A549 (cell line): ENCODE measurements at regions not wholly inside any gene's neighbourhood (a gene's known extent, or its start where the extent isn't known, plus 50 kb on each side); places are given as distances from the start of the nearest gene placed in this dataset.

Experiments used
- ATAC-seq, 2 experiments: fragments of 200-7000 bp in 1 of 2; fragments of >200 bp in 1 of 2; cut with Nextera tagmentation in 1 of 2; cut with Tn5 transposase in 1 of 2; 3 replicates each; pipeline versions ENCODE4 v1.8.0 to v1.9.1; 2018 to 2020; ENCODE audit warnings: mild to moderate bottlenecking in 1 of 2, moderate library complexity in 1 of 2
- CTCF ChIA-PET: fragments of 300-600 bp; sonication (Branson Sonifier 250); formaldehyde crosslinking; extraction: SDS; loops from one replicate; lab custom pipeline; 2021; ENCODE audit warnings: antibody characterized with exemption, inconsistent platforms; lab: Yijun Ruan, JAX
- POLR2A ChIA-PET: fragments of 350-600 bp; formaldehyde crosslinking; extraction: SDS; loops from one replicate; lab custom pipeline; 2021; ENCODE audit warnings: antibody characterized with exemption, inconsistent platforms; lab: Yijun Ruan, JAX
- DNase-seq, 2 experiments: peaks; one replicate each; pipeline versions ENCODE4 v3.0.0 to v3.0.0-alpha.2; 2011 to 2016; ENCODE audit warnings: low read depth in 1 of 2, low spot score in 1 of 2
- FAIRE-seq: peaks from 2 replicates; lab custom pipeline; 2011; peaks lifted over from hg19 to GRCh38; lab: Jason Lieb, UNC
- H3K27ac ChIP-seq, 2 experiments: fragments of >200 bp; sonication (Bioruptor Twin); formaldehyde crosslinking; 3 replicates each; pipeline ENCODE4 v1.5.1; 2016 to 2017
- H3K4me1 ChIP-seq: fragments of >200 bp; sonication (Bioruptor Twin); formaldehyde crosslinking; 3 replicates; pipeline ENCODE4 v1.6.1; 2016
- H3K4me2 ChIP-seq: fragments of >200 bp; sonication (Bioruptor Twin); formaldehyde crosslinking; 3 replicates; pipeline ENCODE4 v1.6.1; 2016
- H3K4me3 ChIP-seq: fragments of >200 bp; sonication (Bioruptor Twin); formaldehyde crosslinking; 3 replicates; pipeline ENCODE4 v1.5.1; 2016
- H3K9me3 ChIP-seq: fragments of >200 bp; sonication (Bioruptor Twin); formaldehyde crosslinking; 3 replicates; pipeline ENCODE4 v1.6.1; 2016
- BHLHE40 ChIP-seq: IDR thresholded peaks from 2 replicates; pipeline ENCODE4 v1.6.1; 2012; ENCODE audit warnings: low read depth, low read length, inconsistent platforms
- CBX8 ChIP-seq: fragments of 200-600 bp; sonication (generic); IDR thresholded peaks from 2 replicates; pipeline ENCODE4 v1.6.1; 2016
- CEBPB ChIP-seq, 2 experiments: fragments of >200 bp in 1 of 2; sonication (Bioruptor Twin) in 1 of 2; formaldehyde crosslinking in 1 of 2; IDR thresholded peaks; 2 replicates each; pipeline ENCODE4 v1.6.1; 2012 to 2016
- CHD2 ChIP-seq: fragments of 150-350 bp; IDR thresholded peaks from 2 replicates; pipeline ENCODE4 v1.6.1; 2014; ENCODE audit warnings: low read length; ENCODE audit not compliant: partially characterized antibody
- CHD4 ChIP-seq: fragments of 200-600 bp; sonication (generic); IDR thresholded peaks from 2 replicates; pipeline ENCODE4 v1.6.1; 2016; ENCODE audit warnings: antibody characterized with exemption, mild to moderate bottlenecking, borderline replicate concordance
- HDAC2 ChIP-seq: fragments of 200-600 bp; sonication (generic); IDR thresholded peaks from 2 replicates; pipeline ENCODE4 v1.6.1; 2016
- HES2 ChIP-seq: fragments of >200 bp; sonication (Bioruptor Twin); formaldehyde crosslinking; IDR thresholded peaks from 2 replicates; pipeline ENCODE4 v1.6.1; 2016
- HOXA7 ChIP-seq: fragments of 250-450 bp; sonication (Bioruptor Pico); IDR thresholded peaks from 2 replicates; pipeline ENCODE4 v1.5.0; 2020; ENCODE audit warnings: mild to moderate bottlenecking, moderate library complexity
- HOXB13 ChIP-seq: fragments of 250-450 bp; sonication (Bioruptor Pico); IDR thresholded peaks from 2 replicates; pipeline ENCODE4 v1.5.0; 2020; ENCODE audit warnings: low read depth, mild to moderate bottlenecking, moderate library complexity
- JUN ChIP-seq, 2 experiments: fragments of >200 bp; sonication (Bioruptor Twin); formaldehyde crosslinking; IDR thresholded peaks; 2 replicates in 1 of 2; 3 replicates in 1 of 2; pipeline ENCODE4 v1.6.1; 2016 to 2017
- JUNB ChIP-seq: fragments of >200 bp; sonication (Bioruptor Twin); formaldehyde crosslinking; IDR thresholded peaks from 2 replicates; pipeline ENCODE4 v1.6.1; 2016
- KDM5A ChIP-seq: fragments of 200-600 bp; sonication (generic); IDR thresholded peaks from 2 replicates; pipeline ENCODE4 v1.6.1; 2016; ENCODE audit warnings: antibody characterized with exemption, mild to moderate bottlenecking
- MAX ChIP-seq: IDR thresholded peaks from 2 replicates; pipeline ENCODE4 v1.6.1; 2012
- MYC ChIP-seq: IDR thresholded peaks from 2 replicates; pipeline ENCODE4 v1.6.1; 2012; ENCODE audit warnings: mild to moderate bottlenecking, inconsistent platforms, low read length, improper control_type of control experiment, borderline replicate concordance
- NFE2L2 ChIP-seq: fragments of 150-350 bp; conservative IDR thresholded peaks from 2 replicates; pipeline ENCODE4 v1.6.1; 2014; ENCODE audit warnings: low read length
- PHF8 ChIP-seq: fragments of 200-600 bp; sonication (generic); IDR thresholded peaks from 2 replicates; pipeline ENCODE4 v1.6.1; 2016; ENCODE audit warnings: low read depth, mild to moderate bottlenecking, antibody characterized with exemption, moderate library complexity, borderline replicate concordance
- RFX5 ChIP-seq: fragments of 450-650 bp; IDR thresholded peaks from 2 replicates; pipeline ENCODE4 v1.7.1; 2014; ENCODE audit warnings: antibody characterized with exemption, mild to moderate bottlenecking, moderate library complexity
- SMC3 ChIP-seq: fragments of >200 bp; sonication (Bioruptor Twin); formaldehyde crosslinking; IDR thresholded peaks from 3 replicates; pipeline ENCODE4 v1.6.1; 2018; ENCODE audit warnings: inconsistent platforms
- ZC3H11A ChIP-seq: fragments of 450-650 bp; IDR thresholded peaks from 2 replicates; pipeline ENCODE4 v1.6.1; 2014; ENCODE audit warnings: antibody characterized with exemption, mild to moderate bottlenecking
- ZFP36 ChIP-seq: fragments of 450-650 bp; IDR thresholded peaks from 2 replicates; pipeline ENCODE4 v1.6.1; 2014; ENCODE audit warnings: borderline replicate concordance; ENCODE audit not compliant: partially characterized antibody
- ZNF302 ChIP-seq: fragments of 250-450 bp; sonication (Bioruptor Pico); IDR thresholded peaks from 2 replicates; pipeline ENCODE4 v1.9.0; 2021; ENCODE audit warnings: inconsistent platforms, mild to moderate bottlenecking, moderate library complexity
- WGBS: methylation state at CpG from one replicate; pipeline ENCODE4 v1.1.6; 2017; ENCODE audit errors: missing lambda C conversion rate; 5-methylcytosine and 5-hydroxymethylcytosine counted together
- TF ChIP-seq, protein P1 (sequence below): fragments of 450-650 bp; IDR thresholded peaks from 2 replicates; pipeline ENCODE4 v1.6.1; 2014; ENCODE audit warnings: antibody characterized with exemption
- TF ChIP-seq, protein P2 (sequence below): fragments of 200-600 bp; sonication (generic); IDR thresholded peaks from 2 replicates; pipeline ENCODE4 v1.6.1; 2016; ENCODE audit warnings: antibody characterized with exemption, mild to moderate bottlenecking, moderate library complexity

DNA sequence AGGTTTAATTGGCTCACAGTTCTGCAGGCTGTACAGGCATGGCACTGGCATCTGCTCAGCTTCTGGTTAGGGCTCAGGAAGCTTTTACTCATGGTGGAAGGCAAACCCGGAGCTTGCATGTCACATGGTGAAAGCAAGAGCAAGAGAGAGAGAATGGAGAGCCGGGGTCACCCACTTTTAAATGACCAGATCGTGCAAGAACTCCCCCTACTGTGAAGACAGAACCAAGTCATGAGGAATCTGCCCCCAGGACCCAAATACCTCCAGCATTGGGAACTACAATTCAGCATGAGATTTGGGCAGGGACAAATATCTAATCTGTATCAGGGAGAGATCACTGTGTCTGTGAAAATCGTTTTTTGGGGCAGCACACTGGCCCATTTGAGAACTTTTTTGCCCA, 110.0 kb upstream of the MYO3A start:
- DNase-seq (no peak), FAIRE-seq (no peak), ATAC-seq (no peak)
- ChIA-PET CTCF (no interaction called here), POLR2A (no interaction called here)
- WGBS = 14% methylated on average over 4 of the region's 4 CpGs
- Histone ChIP-seq H3K27ac (no peak overlapping the region), H3K4me1 (no peaks in the 10 kb centered on the region), H3K4me3 (no peak overlapping the region), H3K4me2 (no peak overlapping the region), H3K9me3 (no peaks in the 10 kb centered on the region)
- TF ChIP-seq BHLHE40 = no peak
- no peak for TF ChIP-seq HOXB13 (CRISPR knock-in tag)
- TF ChIP-seq, protein P1, sequence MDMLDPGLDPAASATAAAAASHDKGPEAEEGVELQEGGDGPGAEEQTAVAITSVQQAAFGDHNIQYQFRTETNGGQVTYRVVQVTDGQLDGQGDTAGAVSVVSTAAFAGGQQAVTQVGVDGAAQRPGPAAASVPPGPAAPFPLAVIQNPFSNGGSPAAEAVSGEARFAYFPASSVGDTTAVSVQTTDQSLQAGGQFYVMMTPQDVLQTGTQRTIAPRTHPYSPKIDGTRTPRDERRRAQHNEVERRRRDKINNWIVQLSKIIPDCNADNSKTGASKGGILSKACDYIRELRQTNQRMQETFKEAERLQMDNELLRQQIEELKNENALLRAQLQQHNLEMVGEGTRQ = no peak
- no peak for TF ChIP-seq JUN (IDR thresholded peaks at IDR 0.05)
- no peak for TF ChIP-seq CHD4
- no peak for TF ChIP-seq RFX5
- no peak for TF ChIP-seq CHD2
- TF ChIP-seq MAX = no peak
- no peak for TF ChIP-seq ZNF302 (CRISPR knock-in tag)
- no peak for TF ChIP-seq NFE2L2
- no peak for TF ChIP-seq JUNB
- TF ChIP-seq PHF8 = no peak
- no peak for TF ChIP-seq HES2
- TF ChIP-seq CEBPB (IDR thresholded peaks at IDR 0.05) = no peak
- TF ChIP-seq MYC = no peak
- TF ChIP-seq SMC3 = no peak
- no peak for TF ChIP-seq KDM5A
- no peak for TF ChIP-seq CBX8
- no peak for TF ChIP-seq ZFP36

- no peak overlapping the region for H3K4me3 ChIP-seq
- FAIRE-seq (no peak), DNase-seq (no peak), ATAC-seq (no peak)
- 2% methylated on average over 4 of the region's 4 CpGs for WGBS
- CTCF ChIA-PET = interaction anchor here (0.6 kb wide), 1 partner anchor 21 kb away, joined by 3 read pairs; no protein-coding TSS in a partner anchor
- H3K9me3 ChIP-seq = no peaks in the 10 kb centered on the region
- no peak overlapping the region for H3K4me2 ChIP-seq
- POLR2A ChIA-PET = no interaction called here
- H3K4me1 ChIP-seq = no peaks in the 10 kb centered on the region
- no peak overlapping the region for H3K27ac ChIP-seq
- no peak for TF ChIP-seq HOXA7 (CRISPR knock-in tag)
- no peak for TF ChIP-seq HDAC2
- TF ChIP-seq ZC3H11A = no peak
- TF ChIP-seq, protein P2, sequence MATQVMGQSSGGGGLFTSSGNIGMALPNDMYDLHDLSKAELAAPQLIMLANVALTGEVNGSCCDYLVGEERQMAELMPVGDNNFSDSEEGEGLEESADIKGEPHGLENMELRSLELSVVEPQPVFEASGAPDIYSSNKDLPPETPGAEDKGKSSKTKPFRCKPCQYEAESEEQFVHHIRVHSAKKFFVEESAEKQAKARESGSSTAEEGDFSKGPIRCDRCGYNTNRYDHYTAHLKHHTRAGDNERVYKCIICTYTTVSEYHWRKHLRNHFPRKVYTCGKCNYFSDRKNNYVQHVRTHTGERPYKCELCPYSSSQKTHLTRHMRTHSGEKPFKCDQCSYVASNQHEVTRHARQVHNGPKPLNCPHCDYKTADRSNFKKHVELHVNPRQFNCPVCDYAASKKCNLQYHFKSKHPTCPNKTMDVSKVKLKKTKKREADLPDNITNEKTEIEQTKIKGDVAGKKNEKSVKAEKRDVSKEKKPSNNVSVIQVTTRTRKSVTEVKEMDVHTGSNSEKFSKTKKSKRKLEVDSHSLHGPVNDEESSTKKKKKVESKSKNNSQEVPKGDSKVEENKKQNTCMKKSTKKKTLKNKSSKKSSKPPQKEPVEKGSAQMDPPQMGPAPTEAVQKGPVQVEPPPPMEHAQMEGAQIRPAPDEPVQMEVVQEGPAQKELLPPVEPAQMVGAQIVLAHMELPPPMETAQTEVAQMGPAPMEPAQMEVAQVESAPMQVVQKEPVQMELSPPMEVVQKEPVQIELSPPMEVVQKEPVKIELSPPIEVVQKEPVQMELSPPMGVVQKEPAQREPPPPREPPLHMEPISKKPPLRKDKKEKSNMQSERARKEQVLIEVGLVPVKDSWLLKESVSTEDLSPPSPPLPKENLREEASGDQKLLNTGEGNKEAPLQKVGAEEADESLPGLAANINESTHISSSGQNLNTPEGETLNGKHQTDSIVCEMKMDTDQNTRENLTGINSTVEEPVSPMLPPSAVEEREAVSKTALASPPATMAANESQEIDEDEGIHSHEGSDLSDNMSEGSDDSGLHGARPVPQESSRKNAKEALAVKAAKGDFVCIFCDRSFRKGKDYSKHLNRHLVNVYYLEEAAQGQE = no peak
Measured at GRCh38 chr10:25828475-25828874, 105.6 kb upstream of the MYO3A start.
